Stimulated activated memory B cell treated with anti-CD40 and anti-IgM and Interleukin-4, amounts not matched to agents 10 μg/mL and 1 μg/mL and 100 μg/mL, for 72 hours (primary cell): ENCODE measurements at regions not wholly inside any gene's neighbourhood (a gene's known extent, or its start where the extent isn't known, plus 50 kb on each side); places are given as distances from the start of the nearest gene placed in this dataset.
"Not testable (repeated sequence)": the region's sequence is repeated elsewhere in the genome, so short reads cannot be mapped to it uniquely, and the experiment has no call there.

Source experiments
- ATAC-seq: fragments of 150-1000 bp; cut with Tn5 transposase; 2 replicates; pipeline ENCODE4 v1.10.0; 2021
- H3K27ac Mint-ChIP-seq: one replicate; pipeline ENCODE4 v1.8.0; 2022; ENCODE audit warnings: mild to moderate bottlenecking, mixed read lengths
- H3K27me3 Mint-ChIP-seq: one replicate; pipeline ENCODE4 v1.8.0; 2022; ENCODE audit warnings: mixed read lengths
- H3K36me3 Mint-ChIP-seq: one replicate; pipeline ENCODE4 v1.8.0; 2022; ENCODE audit warnings: mixed read lengths
- H3K4me1 Mint-ChIP-seq: one replicate; pipeline ENCODE4 v1.8.0; 2022; ENCODE audit warnings: mixed read lengths
- H3K4me3 Mint-ChIP-seq: one replicate; pipeline ENCODE4 v1.8.0; 2022; ENCODE audit warnings: mild to moderate bottlenecking, moderate library complexity, mixed read lengths
- H3K9me3 Mint-ChIP-seq: one replicate; pipeline ENCODE4 v1.8.0; 2022; ENCODE audit warnings: mixed read lengths

DNA sequence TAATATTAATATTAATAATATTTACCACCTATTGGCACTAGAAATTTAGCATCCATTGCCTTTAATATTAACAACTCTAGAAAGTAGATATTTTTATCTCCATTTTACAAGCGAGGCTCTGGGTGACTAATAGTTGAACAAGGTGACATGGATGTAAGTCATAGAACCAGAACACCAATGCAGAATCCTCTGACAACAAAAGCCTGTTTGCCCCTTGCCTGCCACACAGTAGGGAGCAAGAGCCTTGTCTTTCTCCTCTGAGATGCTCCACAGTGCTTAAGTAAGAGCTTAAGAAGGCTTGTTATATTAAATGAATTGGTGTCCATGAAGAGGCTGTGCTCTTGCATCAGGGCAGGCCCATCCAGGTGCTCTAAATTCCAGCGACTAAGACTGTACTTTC, 51.2 kb upstream of the LBX1 start:
- no peaks in the 10 kb centered on the region for H3K36me3 Mint-ChIP-seq
- H3K4me1 Mint-ChIP-seq = peaks cover 16% of the 10 kb centered on the region
- no peak overlapping the region for H3K27ac Mint-ChIP-seq
- H3K27me3 Mint-ChIP-seq = peaks cover 39% of the 10 kb centered on the region
- no peak overlapping the region for H3K4me3 Mint-ChIP-seq
- no peak for ATAC-seq
- no peaks in the 10 kb centered on the region for H3K9me3 Mint-ChIP-seq

DNA sequence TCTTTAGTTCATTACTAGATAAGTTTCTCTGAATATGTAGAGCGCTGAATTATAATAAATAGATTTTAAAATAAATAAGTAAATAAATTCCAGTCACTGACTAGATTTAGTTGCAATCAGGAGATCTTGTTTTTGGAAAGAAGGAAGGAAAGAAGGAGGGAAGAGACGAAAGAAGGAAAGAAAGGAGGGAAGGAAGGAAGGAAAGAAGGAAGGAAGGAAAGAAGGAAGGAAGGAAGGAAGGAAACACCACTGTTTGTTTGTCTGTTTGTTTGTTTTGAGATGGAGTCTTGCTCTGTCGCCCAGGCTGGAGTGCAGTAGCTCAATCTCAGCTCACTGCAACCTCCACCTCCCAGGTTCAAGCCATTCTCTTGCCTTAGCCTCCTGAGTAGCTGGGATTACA, 51.7 kb upstream of the LBX1 start:
- ATAC-seq, H3K4me3 Mint-ChIP-seq, H3K9me3 Mint-ChIP-seq, H3K36me3 Mint-ChIP-seq, H3K27ac Mint-ChIP-seq: not testable (repeated sequence)
- peaks cover 19% of the 10 kb centered on the region for H3K4me1 Mint-ChIP-seq
- H3K27me3 Mint-ChIP-seq = peaks cover 43% of the 10 kb centered on the region

DNA sequence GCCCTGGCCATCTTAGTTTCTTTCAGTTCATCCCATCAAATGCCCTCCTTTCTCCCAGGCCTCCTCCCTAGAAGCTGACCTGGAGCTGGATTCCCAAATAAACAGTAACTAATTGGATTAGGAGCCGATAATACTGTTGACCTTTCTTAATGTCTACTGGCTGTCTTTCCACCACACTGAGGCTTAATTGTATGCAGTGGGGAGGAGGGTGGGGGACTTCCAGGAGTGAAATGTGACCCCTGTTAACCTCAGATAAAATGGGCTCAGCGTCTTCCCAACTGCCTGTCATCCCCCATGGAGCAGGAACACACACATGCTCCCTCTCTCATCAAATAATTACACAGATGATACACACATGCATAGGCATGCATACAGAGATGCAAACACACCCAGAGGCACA, 53.7 kb upstream of the LBX1 start:
- H3K36me3 Mint-ChIP-seq = no peaks in the 10 kb centered on the region
- peaks cover 63% of the 10 kb centered on the region for H3K27me3 Mint-ChIP-seq
- no peaks in the 10 kb centered on the region for H3K9me3 Mint-ChIP-seq
- no peak for ATAC-seq
- H3K4me1 Mint-ChIP-seq = peaks cover 19% of the 10 kb centered on the region
- H3K4me3 Mint-ChIP-seq = no peak overlapping the region
- no peak overlapping the region for H3K27ac Mint-ChIP-seq

DNA sequence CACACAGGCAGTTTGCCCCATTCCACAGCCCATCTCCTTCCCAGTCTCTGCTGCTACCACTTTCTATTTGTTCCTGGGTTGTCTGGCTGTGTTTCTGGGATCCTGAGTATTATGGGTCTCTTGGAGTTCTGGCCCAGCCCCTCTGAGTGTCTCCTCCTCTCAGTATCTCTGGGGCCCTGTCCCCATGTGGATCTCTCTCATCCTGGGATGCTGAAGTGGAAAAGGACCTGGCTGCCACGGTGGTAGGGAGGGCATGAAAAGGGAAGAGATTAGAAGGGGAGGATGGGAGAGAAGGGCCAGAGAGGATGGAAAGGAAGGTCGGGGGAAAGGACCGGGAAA, 54.5 kb upstream of the LBX1 start:
- Mint-ChIP-seq H3K9me3 (no peaks in the 10 kb centered on the region), H3K4me1 (peaks cover 23% of the 10 kb centered on the region), H3K4me3 (peak overlapping the region; percentile 13), H3K36me3 (no peaks in the 10 kb centered on the region), H3K27me3 (peaks cover 71% of the 10 kb centered on the region), H3K27ac (no peak overlapping the region)
- ATAC-seq = no peak

DNA sequence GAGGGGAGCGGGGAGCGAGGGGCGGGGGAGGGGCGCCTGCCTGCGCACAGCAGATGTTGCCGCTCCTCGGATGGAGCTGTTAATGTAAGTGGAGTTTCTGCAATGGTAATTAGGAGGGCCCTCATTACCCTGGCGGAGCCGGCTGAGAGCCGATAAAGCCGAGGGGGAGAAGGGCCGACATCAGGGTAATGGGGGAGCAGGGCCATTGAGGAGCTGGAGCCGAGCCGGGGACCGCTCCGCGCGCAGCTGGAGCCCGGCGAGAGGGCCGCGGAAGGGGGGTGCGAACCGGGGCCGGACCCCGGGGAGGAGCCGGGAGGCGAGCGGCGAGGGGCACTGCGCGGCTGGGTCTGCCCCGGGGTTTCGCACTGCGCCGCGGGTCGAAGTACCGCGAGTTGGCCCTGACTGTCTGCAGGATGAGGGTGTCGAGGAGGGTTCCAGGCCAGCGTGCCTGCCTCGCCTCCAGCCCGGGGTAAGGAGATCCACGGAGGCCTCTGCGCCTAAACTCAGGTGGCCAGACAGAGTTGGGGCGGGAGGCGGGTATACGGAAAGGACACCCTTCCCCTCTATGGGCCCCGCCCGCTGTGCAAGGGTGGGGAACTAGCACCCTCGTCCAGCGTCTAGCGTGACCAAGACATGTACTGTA, 55.0 kb upstream of the LBX1 start:
- ATAC-seq = peak; percentile 50
- no peak overlapping the region for H3K27ac Mint-ChIP-seq
- H3K27me3 Mint-ChIP-seq = peaks cover 76% of the 10 kb centered on the region
- H3K36me3 Mint-ChIP-seq = no peaks in the 10 kb centered on the region
- peaks cover 25% of the 10 kb centered on the region for H3K4me1 Mint-ChIP-seq
- peak overlapping the region; percentile 13 for H3K4me3 Mint-ChIP-seq
- no peaks in the 10 kb centered on the region for H3K9me3 Mint-ChIP-seq

DNA sequence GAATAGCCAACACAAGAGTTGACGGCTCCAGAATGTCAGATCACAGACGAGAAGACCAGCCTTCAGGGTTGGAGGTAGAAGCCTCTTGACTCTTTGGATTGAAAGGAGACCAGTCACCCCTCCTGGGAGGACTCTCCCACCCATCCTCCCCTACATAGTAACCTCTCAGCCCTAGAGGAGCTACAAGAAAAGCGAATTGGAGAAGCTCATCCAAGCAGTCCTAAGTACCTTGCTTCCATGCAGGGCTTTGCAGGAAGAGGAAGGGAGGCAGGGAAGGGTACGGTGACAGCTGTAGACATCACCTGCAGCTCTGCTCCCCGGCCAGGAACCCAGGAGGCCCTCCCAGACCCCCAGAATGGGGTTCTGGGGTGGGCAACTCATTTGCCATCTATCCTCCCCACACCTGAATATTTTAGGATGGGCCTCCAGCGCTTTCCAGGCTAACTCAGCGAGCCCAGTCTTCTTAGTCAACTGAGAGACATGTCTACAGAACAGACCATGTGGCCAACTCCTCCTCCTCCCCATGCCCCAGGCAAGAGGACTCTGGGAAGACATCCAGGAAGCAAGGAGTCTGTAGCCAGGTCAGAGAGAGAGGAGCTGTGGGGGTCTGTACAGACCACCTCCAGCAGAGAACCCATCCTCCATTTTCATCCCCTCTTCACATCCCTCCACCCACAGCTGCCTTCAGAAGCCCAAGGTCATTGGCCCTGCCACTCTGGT, 55.6 kb upstream of the LBX1 start:
- Mint-ChIP-seq H3K27ac (no peak overlapping the region), H3K27me3 (peaks cover 83% of the 10 kb centered on the region), H3K36me3 (no peaks in the 10 kb centered on the region), H3K4me3 (no peak overlapping the region), H3K4me1 (peaks cover 30% of the 10 kb centered on the region), H3K9me3 (no peaks in the 10 kb centered on the region)
- ATAC-seq = no peak

DNA sequence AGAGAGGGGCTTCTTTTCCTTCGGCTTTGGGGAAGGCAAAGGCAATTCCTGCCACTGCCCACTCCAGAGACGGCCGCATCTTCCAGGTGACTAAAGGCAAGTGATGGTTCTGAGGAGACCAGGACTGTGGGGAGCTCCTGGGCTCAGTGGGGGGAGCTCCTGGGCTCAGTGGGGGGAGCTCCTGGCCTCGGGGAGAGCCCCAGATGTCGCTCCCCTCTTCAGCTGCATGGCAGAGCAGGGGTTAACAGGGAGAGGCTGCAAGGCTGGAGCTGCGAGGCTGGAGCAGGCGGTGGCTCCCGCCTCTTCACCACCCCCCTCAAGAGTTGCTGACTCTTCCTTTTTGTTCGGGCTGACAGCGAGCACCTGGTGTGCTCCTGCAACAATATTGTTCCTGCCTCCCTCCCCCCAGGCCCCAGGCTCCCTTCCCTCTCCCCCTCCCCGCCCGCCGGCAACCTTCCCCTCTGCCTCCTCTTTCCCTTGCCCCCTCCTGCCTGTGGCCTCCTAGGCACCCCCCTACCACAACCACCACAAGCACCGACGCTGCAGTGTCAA, 56.3 kb upstream of the LBX1 start:
- Mint-ChIP-seq H3K36me3 (no peaks in the 10 kb centered on the region), H3K27me3 (peaks cover 90% of the 10 kb centered on the region), H3K4me3 (no peak overlapping the region), H3K27ac (no peak overlapping the region), H3K4me1 (peaks cover 33% of the 10 kb centered on the region), H3K9me3 (no peaks in the 10 kb centered on the region)
- ATAC-seq = no peak

DNA sequence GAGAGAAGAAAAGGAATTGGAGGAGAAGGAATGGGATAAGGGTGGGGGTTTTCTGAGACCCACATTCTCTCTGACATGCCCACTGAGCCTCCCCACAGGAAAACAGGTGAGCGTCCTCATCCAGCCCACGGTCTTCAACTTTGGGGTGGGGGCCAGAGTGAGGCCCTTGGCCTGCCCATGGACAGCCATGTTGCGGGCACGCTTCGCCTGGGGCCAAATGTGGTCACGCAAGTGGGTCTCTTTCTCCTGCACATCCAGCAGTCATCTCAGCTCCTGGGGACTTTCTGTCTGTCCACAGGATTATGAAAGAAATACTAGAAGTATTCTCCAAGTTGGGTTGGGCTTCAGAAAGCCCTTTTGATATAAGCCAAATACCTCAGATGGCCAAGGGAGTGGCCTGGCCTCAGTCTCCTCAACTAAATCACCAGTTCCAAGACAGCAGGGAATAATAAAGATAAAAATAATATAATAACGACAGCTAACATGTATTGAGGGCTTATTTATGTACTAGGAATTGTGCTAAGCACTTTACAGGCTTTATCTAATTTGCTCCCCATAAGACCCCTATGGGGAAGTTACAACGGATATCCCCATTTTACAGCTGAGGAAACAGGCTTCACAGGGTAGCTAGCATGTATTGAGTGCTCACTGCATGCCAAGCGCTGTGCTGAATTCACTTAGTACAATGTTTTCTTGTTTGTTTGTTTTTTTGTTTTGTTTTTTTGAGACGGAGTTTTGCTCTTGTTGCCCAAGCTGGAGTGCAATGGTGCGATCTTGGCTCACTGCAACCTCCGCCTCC, 57.2 kb upstream of the LBX1 start:
- Mint-ChIP-seq H3K27me3 (peaks cover 98% of the 10 kb centered on the region), H3K4me1 (peaks cover 38% of the 10 kb centered on the region), H3K36me3 (no peaks in the 10 kb centered on the region), H3K4me3 (no peak overlapping the region), H3K27ac (no peak overlapping the region), H3K9me3 (no peaks in the 10 kb centered on the region)
- ATAC-seq = no peak

DNA sequence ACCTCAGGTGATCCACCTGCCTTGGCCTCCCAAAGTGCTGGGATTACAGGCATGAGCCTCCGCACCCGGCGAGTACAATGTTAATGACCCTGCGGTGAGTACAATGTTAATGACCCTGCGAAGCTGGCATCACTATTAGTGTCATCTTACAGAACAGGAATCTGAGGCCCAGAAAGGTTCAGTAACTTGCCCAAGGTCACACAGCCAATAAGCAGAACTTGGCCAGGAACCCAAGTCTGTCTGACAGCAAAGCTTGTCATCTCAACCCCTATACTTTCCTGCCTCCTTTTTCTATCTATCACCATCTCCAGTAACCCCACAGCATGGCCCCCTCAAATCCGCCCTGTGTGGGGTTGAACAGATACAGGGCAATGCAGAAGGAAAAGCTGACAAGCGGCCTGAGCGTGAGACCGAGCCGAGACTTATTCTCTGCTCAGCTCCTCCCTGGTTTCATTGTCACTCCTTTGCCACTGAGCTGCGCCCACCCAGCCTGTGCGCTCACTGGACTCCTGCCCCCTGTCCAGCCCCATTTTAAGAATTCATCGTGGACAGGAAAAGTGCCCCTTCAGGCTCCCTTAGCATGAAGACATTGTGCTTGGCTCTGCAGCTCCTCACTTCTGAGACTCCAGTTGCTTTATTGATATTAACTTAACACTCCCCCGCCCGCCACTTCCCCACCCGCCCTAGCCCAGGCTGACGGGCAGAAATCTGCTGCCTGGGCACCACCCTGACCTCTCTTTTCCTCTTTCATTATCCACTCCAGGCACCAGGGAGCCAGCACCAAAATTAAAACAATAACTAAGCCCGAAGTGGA, 58.1 kb upstream of the LBX1 start:
- Mint-ChIP-seq H3K4me3 (no peak overlapping the region), H3K36me3 (no peaks in the 10 kb centered on the region), H3K9me3 (no peaks in the 10 kb centered on the region), H3K27me3 (peaks cover 98% of the 10 kb centered on the region), H3K27ac (no peak overlapping the region), H3K4me1 (peaks cover 44% of the 10 kb centered on the region)
- ATAC-seq = no peak

DNA sequence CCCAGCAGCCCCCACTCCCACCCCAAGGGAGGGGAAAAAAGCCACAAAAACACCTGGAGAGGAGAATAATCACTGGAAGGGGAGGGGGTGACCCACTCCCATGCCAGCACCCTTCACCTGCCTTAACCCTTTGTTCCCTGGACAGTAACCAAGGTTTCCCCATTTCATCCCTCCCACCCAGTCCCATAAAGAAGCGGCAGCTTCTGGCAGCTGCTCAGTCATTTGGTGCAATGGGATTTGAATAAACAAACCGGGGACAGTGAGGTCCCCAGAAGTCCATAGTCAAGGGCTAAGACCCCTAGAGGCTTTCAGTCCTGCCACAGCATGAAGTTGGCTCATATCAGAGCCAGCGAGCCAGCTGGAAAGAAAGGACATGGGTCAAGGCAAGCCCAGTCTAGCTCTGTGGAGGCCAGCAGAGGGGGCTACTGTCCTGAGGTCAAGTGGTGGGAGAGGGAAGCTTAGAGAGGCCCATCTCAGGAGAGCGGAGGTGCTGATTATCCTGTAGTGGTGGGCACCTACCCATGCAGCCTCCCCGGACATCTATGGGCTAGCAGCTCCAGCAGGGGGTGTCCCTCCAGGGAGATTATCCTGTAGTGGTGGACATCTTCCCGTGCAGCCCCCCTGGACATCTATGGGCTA, 58.9 kb upstream of the LBX1 start:
- no peak overlapping the region for H3K4me3 Mint-ChIP-seq
- peaks cover 97% of the 10 kb centered on the region for H3K27me3 Mint-ChIP-seq
- ATAC-seq = no peak
- H3K9me3 Mint-ChIP-seq = no peaks in the 10 kb centered on the region
- H3K4me1 Mint-ChIP-seq = peaks cover 51% of the 10 kb centered on the region
- H3K36me3 Mint-ChIP-seq = no peaks in the 10 kb centered on the region
- no peak overlapping the region for H3K27ac Mint-ChIP-seq

DNA sequence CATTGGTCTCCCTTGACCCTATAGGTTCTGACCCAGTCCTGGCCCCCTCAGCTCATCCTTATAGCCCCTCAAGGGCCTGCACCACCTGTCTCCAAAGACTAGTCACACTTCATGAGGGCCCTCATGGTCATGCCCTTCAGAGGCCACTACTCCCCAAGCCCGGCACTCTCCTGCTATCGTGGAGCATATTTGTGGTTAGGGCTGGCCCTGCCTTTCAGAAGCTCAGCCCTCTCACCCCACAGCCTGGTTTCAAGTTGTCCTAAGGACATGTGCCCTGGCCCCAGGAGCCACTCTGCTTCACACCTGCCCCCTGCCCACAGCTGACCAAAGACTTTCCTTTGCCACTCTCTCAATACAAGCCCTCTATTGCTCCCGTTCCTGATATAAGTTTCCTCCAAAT, 60.3 kb upstream of the LBX1 start:
- Mint-ChIP-seq H3K4me3 (no peak overlapping the region), H3K4me1 (peaks cover 42% of the 10 kb centered on the region), H3K27ac (no peak overlapping the region), H3K36me3 (no peaks in the 10 kb centered on the region), H3K9me3 (no peaks in the 10 kb centered on the region), H3K27me3 (peaks cover 96% of the 10 kb centered on the region)
- no peak for ATAC-seq

DNA sequence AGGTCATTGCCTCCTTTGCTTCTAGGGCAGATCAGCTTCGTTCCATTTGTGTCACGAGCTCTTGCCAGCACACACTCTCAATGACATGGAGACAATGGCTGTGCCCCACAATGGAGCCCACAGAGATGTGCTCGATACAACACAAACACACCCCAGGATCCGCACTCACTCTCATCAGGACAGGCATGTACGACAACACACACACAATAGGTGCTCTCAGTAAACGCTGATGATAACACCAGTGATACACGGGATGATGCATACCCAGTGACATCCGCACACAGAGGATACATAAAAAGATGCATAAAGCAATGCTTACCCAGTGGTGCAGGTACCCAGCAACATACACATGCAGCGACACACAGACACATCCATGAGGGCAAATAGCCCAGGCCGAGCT, 61.2 kb upstream of the LBX1 start:
- Mint-ChIP-seq H3K36me3 (no peaks in the 10 kb centered on the region), H3K4me3 (no peak overlapping the region), H3K27me3 (peaks cover 96% of the 10 kb centered on the region), H3K27ac (no peak overlapping the region), H3K4me1 (peaks cover 37% of the 10 kb centered on the region), H3K9me3 (no peaks in the 10 kb centered on the region)
- no peak for ATAC-seq

DNA sequence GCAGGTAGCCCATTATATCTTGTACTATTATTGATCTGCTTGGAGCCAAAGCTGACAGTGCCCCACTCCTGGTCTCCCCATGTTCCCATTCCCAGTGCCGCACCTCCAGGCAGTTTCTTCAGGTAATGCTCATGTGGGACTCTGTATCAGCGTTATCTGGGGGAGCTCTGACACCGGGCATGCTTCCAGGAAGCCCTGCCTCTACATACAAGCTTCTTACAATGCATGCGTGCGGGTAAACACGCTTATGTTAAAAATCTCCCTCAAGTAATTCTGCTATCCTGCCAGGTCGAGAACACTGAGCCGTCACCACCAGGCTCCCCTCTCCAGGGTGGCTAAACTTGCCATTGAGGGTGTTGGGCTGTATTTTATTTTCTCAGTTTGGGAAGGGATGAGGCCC, 61.6 kb upstream of the LBX1 start:
- H3K27ac Mint-ChIP-seq = no peak overlapping the region
- H3K4me3 Mint-ChIP-seq = no peak overlapping the region
- H3K9me3 Mint-ChIP-seq = no peaks in the 10 kb centered on the region
- H3K4me1 Mint-ChIP-seq = peaks cover 33% of the 10 kb centered on the region
- peaks cover 96% of the 10 kb centered on the region for H3K27me3 Mint-ChIP-seq
- H3K36me3 Mint-ChIP-seq = no peaks in the 10 kb centered on the region
- ATAC-seq = no peak

DNA sequence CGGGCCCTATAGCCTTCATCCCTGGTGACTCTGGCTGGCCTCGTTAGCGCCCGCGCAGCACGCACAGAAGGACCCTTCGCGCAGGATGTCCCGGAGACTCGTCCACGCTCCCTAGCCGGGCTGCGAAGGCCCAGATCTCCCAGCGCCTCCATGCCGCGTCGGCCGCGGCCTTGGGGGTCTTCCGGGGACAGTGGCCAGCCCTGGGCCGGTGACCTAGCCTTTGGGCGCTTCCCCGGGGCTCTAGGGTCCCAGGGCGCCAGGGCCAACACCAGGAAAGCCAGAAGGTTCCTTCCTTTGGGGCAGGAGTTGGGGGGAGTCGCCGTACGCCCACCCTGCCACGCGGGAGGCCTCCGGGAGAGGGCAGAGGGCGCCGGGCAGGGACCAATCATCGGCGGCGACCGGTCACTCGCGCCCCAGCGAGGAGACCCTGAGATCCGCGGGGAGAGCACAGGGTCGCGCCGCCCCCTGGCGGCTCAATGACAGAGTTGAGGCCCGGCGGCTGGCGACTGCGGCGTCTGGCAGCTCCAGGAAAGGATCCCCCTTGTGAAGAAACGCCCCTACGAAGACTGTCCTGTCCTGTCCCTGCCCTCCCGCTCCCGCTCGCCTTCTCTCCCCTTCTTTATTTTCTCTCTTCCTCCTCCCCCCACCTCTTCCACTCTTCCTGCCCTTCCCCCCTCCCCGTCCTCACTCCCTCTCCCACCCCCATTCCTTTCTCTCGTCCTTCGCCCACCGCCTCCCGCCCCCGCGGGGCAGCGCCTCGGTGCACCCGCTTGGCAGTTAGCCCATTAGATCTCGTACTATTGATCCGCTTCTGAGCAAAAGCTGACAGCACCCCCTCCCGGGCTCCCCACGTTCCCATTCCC, 62.3 kb upstream of the LBX1 start:
- peak; percentile 56 for ATAC-seq
- H3K27me3 Mint-ChIP-seq = peaks cover 91% of the 10 kb centered on the region
- H3K4me1 Mint-ChIP-seq = peaks cover 33% of the 10 kb centered on the region
- no peaks in the 10 kb centered on the region for H3K9me3 Mint-ChIP-seq
- H3K27ac Mint-ChIP-seq = no peak overlapping the region
- H3K36me3 Mint-ChIP-seq = no peaks in the 10 kb centered on the region
- H3K4me3 Mint-ChIP-seq = peak overlapping the region; percentile 84
